ENCODE measurements at regions not wholly inside any gene's neighbourhood (a gene's known extent, or its start where the extent isn't known, plus 50 kb on each side); places are given as distances from the start of the nearest gene placed in this dataset.

DNA sequence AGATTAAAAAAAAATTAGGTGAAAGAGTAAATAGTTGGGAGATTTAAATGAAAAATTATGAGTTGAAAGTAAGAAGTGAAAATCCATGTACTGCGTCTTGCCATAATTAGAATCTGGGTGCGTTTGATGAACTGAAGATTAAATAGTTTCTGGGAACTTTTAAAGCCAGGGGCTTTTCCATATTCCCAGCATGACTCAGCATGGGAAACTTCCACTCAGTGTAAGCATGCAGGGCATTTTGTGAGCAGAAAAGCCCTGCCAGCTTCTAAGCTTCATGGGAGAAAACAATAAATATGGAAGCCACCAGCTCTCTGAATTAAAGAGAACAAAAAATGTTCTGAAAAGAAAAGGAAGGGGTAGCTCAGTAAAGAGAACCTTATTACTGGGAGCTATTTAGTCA is 62.0 kb upstream of the EDNRB start:
- Histone ChIP-seq H3K9ac (ENCODE audit: low read length) (no peak overlapping the region), H3K4me2 (replicated peaks; ENCODE audit: low read depth, low read length, poor library complexity, severe bottlenecking) (no peak overlapping the region), H3K36me3 (replicated peaks in 1 of 2; ENCODE audit: control extremely low read depth in 1 of 2, control insufficient read depth in 1 of 2, extremely low read depth in 1 of 2, insufficient read depth in 2 of 2, low read length in 1 of 2) (no peaks in the 10 kb centered on the region), H3K27me3 (replicated peaks in 1 of 4; ENCODE audit: control extremely low read depth in 1 of 4, control insufficient read depth in 3 of 4, insufficient read depth in 4 of 4, low read length in 3 of 4) (no peaks in the 10 kb centered on the region), H3K4me1 (ENCODE audit: control insufficient read depth in 2 of 2, insufficient read depth in 2 of 2, low read length in 2 of 2) (no peaks in the 10 kb centered on the region), H3K4me3 (ENCODE audit: control extremely low read depth in 1 of 5, extremely low read depth in 1 of 5, insufficient read depth in 1 of 5, low read depth in 2 of 5, low read length in 4 of 5) (no peak overlapping the region), H3K79me2 (ENCODE audit: control insufficient read depth, insufficient read depth, low read length) (no peaks in the 10 kb centered on the region), H3K27ac (ENCODE audit: low read length in 2 of 2) (no peak overlapping the region), H4K20me1 (ENCODE audit: control insufficient read depth, insufficient read depth, low read length, poor library complexity, severe bottlenecking) (no peaks in the 10 kb centered on the region), H3K9me3 (ENCODE audit: control extremely low read depth in 1 of 3, control insufficient read depth in 2 of 3, insufficient read depth in 1 of 3, low read length in 2 of 3) (no peaks in the 10 kb centered on the region), H2AFZ (ENCODE audit: insufficient read depth, low read depth, low read length, poor library complexity, severe bottlenecking) (no peak overlapping the region)
- ATAC-seq (ENCODE audit: low read depth) (no peak), DNase-seq (no peak)
- Mint-ChIP-seq H3K4me3 (no peak overlapping the region), H3K27me3 (peaks cover 8% of the 10 kb centered on the region), H3K4me1 (no peaks in the 10 kb centered on the region), H3K9me3 (ENCODE audit: insufficient read depth) (no peaks in the 10 kb centered on the region), H3K27ac (no peak overlapping the region)
- CTCF ChIA-PET: no interaction called here
- no peak for TF ChIP-seq EZH2 (IDR thresholded peaks at IDR 0.05; ENCODE audit: borderline replicate concordance, insufficient read depth, low read depth, low read length, poor library complexity, severe bottlenecking)
- TF ChIP-seq, protein P1, sequence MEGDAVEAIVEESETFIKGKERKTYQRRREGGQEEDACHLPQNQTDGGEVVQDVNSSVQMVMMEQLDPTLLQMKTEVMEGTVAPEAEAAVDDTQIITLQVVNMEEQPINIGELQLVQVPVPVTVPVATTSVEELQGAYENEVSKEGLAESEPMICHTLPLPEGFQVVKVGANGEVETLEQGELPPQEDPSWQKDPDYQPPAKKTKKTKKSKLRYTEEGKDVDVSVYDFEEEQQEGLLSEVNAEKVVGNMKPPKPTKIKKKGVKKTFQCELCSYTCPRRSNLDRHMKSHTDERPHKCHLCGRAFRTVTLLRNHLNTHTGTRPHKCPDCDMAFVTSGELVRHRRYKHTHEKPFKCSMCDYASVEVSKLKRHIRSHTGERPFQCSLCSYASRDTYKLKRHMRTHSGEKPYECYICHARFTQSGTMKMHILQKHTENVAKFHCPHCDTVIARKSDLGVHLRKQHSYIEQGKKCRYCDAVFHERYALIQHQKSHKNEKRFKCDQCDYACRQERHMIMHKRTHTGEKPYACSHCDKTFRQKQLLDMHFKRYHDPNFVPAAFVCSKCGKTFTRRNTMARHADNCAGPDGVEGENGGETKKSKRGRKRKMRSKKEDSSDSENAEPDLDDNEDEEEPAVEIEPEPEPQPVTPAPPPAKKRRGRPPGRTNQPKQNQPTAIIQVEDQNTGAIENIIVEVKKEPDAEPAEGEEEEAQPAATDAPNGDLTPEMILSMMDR (IDR thresholded peaks at IDR 0.05): no peak
- 85% methylated on average over 2 of the region's 2 CpGs for WGBS (ENCODE audit: insufficient coverage)
- intact Hi-C loops (cut with micrococcal nuclease): no loop called here
- POLR2A ChIA-PET: no interaction called here

GRCh38 chr13:77979721-77980385 is 61.2 kb upstream of the EDNRB start:
- no peaks in the 10 kb centered on the region for H3K27me3 ChIP-seq (replicated peaks in 1 of 4; ENCODE audit: control extremely low read depth in 1 of 4, control insufficient read depth in 3 of 4, insufficient read depth in 4 of 4, low read length in 3 of 4)
- H3K4me3 ChIP-seq (ENCODE audit: control extremely low read depth in 1 of 5, extremely low read depth in 1 of 5, insufficient read depth in 1 of 5, low read depth in 2 of 5, low read length in 4 of 5): no peak overlapping the region
- Mint-ChIP-seq H3K4me3 (no peak overlapping the region), H3K27ac (no peak overlapping the region), H3K9me3 (ENCODE audit: insufficient read depth) (no peaks in the 10 kb centered on the region), H3K27me3 (peaks cover 8% of the 10 kb centered on the region), H3K4me1 (no peaks in the 10 kb centered on the region)
- no peak overlapping the region for H3K27ac ChIP-seq (ENCODE audit: low read length in 2 of 2)
- H3K9ac ChIP-seq (ENCODE audit: low read length): no peak overlapping the region
- ATAC-seq (ENCODE audit: low read depth): no peak
- H3K4me1 ChIP-seq (ENCODE audit: control insufficient read depth in 2 of 2, insufficient read depth in 2 of 2, low read length in 2 of 2): no peaks in the 10 kb centered on the region
- H3K9me3 ChIP-seq (ENCODE audit: control extremely low read depth in 1 of 3, control insufficient read depth in 2 of 3, insufficient read depth in 1 of 3, low read length in 2 of 3): no peaks in the 10 kb centered on the region
- no peaks in the 10 kb centered on the region for H3K79me2 ChIP-seq (ENCODE audit: control insufficient read depth, insufficient read depth, low read length)
- POLR2A ChIA-PET: no interaction called here
- H2AFZ ChIP-seq (ENCODE audit: insufficient read depth, low read depth, low read length, poor library complexity, severe bottlenecking): no peak overlapping the region
- CTCF ChIA-PET: no interaction called here
- WGBS (ENCODE audit: insufficient coverage): 94% methylated on average over 2 of the region's 3 CpGs
- H3K36me3 ChIP-seq (replicated peaks in 1 of 2; ENCODE audit: control extremely low read depth in 1 of 2, control insufficient read depth in 1 of 2, extremely low read depth in 1 of 2, insufficient read depth in 2 of 2, low read length in 1 of 2): no peaks in the 10 kb centered on the region
- intact Hi-C loops (cut with micrococcal nuclease): no loop called here
- DNase-seq: no peak
- no peak overlapping the region for H3K4me2 ChIP-seq (replicated peaks; ENCODE audit: low read depth, low read length, poor library complexity, severe bottlenecking)
- no peaks in the 10 kb centered on the region for H4K20me1 ChIP-seq (ENCODE audit: control insufficient read depth, insufficient read depth, low read length, poor library complexity, severe bottlenecking)
- no peak for TF ChIP-seq EZH2 (IDR thresholded peaks at IDR 0.05; ENCODE audit: borderline replicate concordance, insufficient read depth, low read depth, low read length, poor library complexity, severe bottlenecking)
- TF ChIP-seq, protein P1 (IDR thresholded peaks at IDR 0.05): no peak

Data from B cell (primary cell).